Osteoblast (primary cell): ENCODE measurements at regions not wholly inside any gene's neighbourhood (a gene's known extent, or its start where the extent isn't known, plus 50 kb on each side); places are given as distances from the start of the nearest gene placed in this dataset.
A peak's percentile ranks its signal among the peaks of the same experiment; 100 is the strongest.
"Not testable (repeated sequence)": the region's sequence is repeated elsewhere in the genome, so short reads cannot be mapped to it uniquely, and the experiment has no call there.

Source experiments
- DNase-seq: peaks from one replicate; pipeline ENCODE4 v3.0.0; 2011; ENCODE audit warnings: low spot score, mixed read lengths; ENCODE audit not compliant: insufficient read length; ENCODE audit errors: missing footprints
- H2AFZ ChIP-seq: 2 replicates; pipeline ENCODE4 v1.6.0; 2011; ENCODE audit warnings: mild to moderate bottlenecking, low read length
- H3K27ac ChIP-seq: 2 replicates; pipeline ENCODE4 v1.5.1; 2011; ENCODE audit warnings: mild to moderate bottlenecking, low read depth, low read length, moderate library complexity
- H3K27me3 ChIP-seq: 2 replicates; pipeline ENCODE4 v1.6.0; 2012; ENCODE audit warnings: mild to moderate bottlenecking, control low read depth, inconsistent platforms, low read length, moderate library complexity; ENCODE audit not compliant: insufficient read depth
- H3K36me3 ChIP-seq: 2 replicates; pipeline ENCODE4 v1.5.1; 2011; ENCODE audit warnings: mild to moderate bottlenecking, low read length, control low read depth, moderate library complexity; ENCODE audit not compliant: insufficient read depth
- H3K4me1 ChIP-seq: 2 replicates; pipeline ENCODE4 v1.5.1; 2011; ENCODE audit warnings: mild to moderate bottlenecking, low read length, control low read depth, moderate library complexity; ENCODE audit not compliant: insufficient read depth
- H3K4me2 ChIP-seq: 2 replicates; pipeline ENCODE4 v1.6.0; 2011; ENCODE audit warnings: mild to moderate bottlenecking, low read length; ENCODE audit not compliant: insufficient read depth
- H3K4me3 ChIP-seq: fragments of 200-600 bp; sonication (generic); 3 replicates; pipeline ENCODE4 v1.5.1; 2012; ENCODE audit warnings: mild to moderate bottlenecking, low read length, inconsistent platforms; ENCODE audit not compliant: insufficient read depth
- H3K79me2 ChIP-seq: 2 replicates; pipeline ENCODE4 v1.6.0; 2012; ENCODE audit warnings: mild to moderate bottlenecking, low read length, control low read depth, inconsistent platforms; ENCODE audit not compliant: insufficient read depth
- H3K9me3 ChIP-seq: 2 replicates; pipeline ENCODE4 v1.5.1; 2011; ENCODE audit warnings: low read depth, low read length, control low read depth
- H4K20me1 ChIP-seq: 2 replicates; pipeline ENCODE4 v1.6.0; 2012; ENCODE audit warnings: mild to moderate bottlenecking, low read length, control low read depth; ENCODE audit not compliant: insufficient read depth
- CTCF ChIP-seq: IDR thresholded peaks from 2 replicates; pipeline ENCODE4 v1.5.1; 2011; ENCODE audit warnings: mild to moderate bottlenecking, low read depth, low read length, moderate library complexity; ENCODE audit errors: extremely low read depth

- DNase-seq: no peak
- H3K27ac ChIP-seq: no peak overlapping the region
- no peaks in the 10 kb centered on the region for H3K36me3 ChIP-seq
- no peak overlapping the region for H3K4me3 ChIP-seq
- no peak for TF ChIP-seq CTCF
- no peaks in the 10 kb centered on the region for H3K9me3 ChIP-seq
- no peaks in the 10 kb centered on the region for H3K4me1 ChIP-seq
- no peak overlapping the region for H2AFZ ChIP-seq
- no peaks in the 10 kb centered on the region for H3K79me2 ChIP-seq
- H4K20me1 ChIP-seq: no peaks in the 10 kb centered on the region
- H3K4me2 ChIP-seq: no peak overlapping the region
- H3K27me3 ChIP-seq: no peaks in the 10 kb centered on the region
These were observed 302.1 kb upstream of the RRP15 start for GRCh38 chr1:217983051-217983375.

GRCh38 chr1:217985641-217986040 lies 299.5 kb upstream of the RRP15 start:
- Histone ChIP-seq H3K27ac (no peak overlapping the region), H3K9me3 (no peaks in the 10 kb centered on the region), H3K4me1 (no peaks in the 10 kb centered on the region), H3K4me3 (no peak overlapping the region), H3K4me2 (no peak overlapping the region), H4K20me1 (no peaks in the 10 kb centered on the region), H3K36me3 (no peaks in the 10 kb centered on the region), H2AFZ (no peak overlapping the region), H3K79me2 (no peaks in the 10 kb centered on the region), H3K27me3 (no peaks in the 10 kb centered on the region)
- no peak for DNase-seq
- no peak for TF ChIP-seq CTCF

GRCh38 chr1:217989510-217989909 lies 295.6 kb upstream of the RRP15 start:
- H3K4me2 ChIP-seq: no peak overlapping the region
- DNase-seq: no peak
- H3K4me3 ChIP-seq: no peak overlapping the region
- no peak for TF ChIP-seq CTCF
- no peaks in the 10 kb centered on the region for H3K27me3 ChIP-seq
- H3K4me1 ChIP-seq: no peaks in the 10 kb centered on the region
- H3K9me3 ChIP-seq: no peaks in the 10 kb centered on the region
- H3K79me2 ChIP-seq: no peaks in the 10 kb centered on the region
- H4K20me1 ChIP-seq: no peaks in the 10 kb centered on the region
- no peaks in the 10 kb centered on the region for H3K36me3 ChIP-seq
- no peak overlapping the region for H2AFZ ChIP-seq
- H3K27ac ChIP-seq: no peak overlapping the region

- Histone ChIP-seq H4K20me1 (no peaks in the 10 kb centered on the region), H3K79me2 (no peaks in the 10 kb centered on the region), H3K4me1 (no peaks in the 10 kb centered on the region), H3K4me3 (no peak overlapping the region), H2AFZ (no peak overlapping the region), H3K27me3 (no peaks in the 10 kb centered on the region), H3K9me3 (no peaks in the 10 kb centered on the region), H3K36me3 (no peaks in the 10 kb centered on the region), H3K27ac (no peak overlapping the region), H3K4me2 (no peak overlapping the region)
- peak; percentile 5 for DNase-seq
- TF ChIP-seq CTCF: no peak
These were observed 291.7 kb upstream of the RRP15 start for GRCh38 chr1:217993439-217993838.

- not testable (repeated sequence) for H3K4me1 ChIP-seq, H3K27me3 ChIP-seq, DNase-seq, H3K79me2 ChIP-seq, H3K36me3 ChIP-seq, H2AFZ ChIP-seq, H4K20me1 ChIP-seq, H3K4me3 ChIP-seq, H3K9me3 ChIP-seq, H3K27ac ChIP-seq, H3K4me2 ChIP-seq
These were observed 276.8 kb upstream of the RRP15 start for GRCh38 chr1:218008296-218008695.

GRCh38 chr1:218015106-218015505 lies 270.0 kb upstream of the RRP15 start:
- not testable (repeated sequence) for DNase-seq, H4K20me1 ChIP-seq, H3K27me3 ChIP-seq, H3K27ac ChIP-seq, H3K36me3 ChIP-seq, H3K9me3 ChIP-seq, H3K4me3 ChIP-seq, H3K79me2 ChIP-seq, H3K4me1 ChIP-seq, H3K4me2 ChIP-seq, H2AFZ ChIP-seq
